SK-N-SH (cell line): ENCODE measurements at regions not wholly inside any gene's neighbourhood (a gene's known extent, or its start where the extent isn't known, plus 50 kb on each side); places are given as distances from the start of the nearest gene placed in this dataset.
A peak's percentile ranks its signal among the peaks of the same experiment; 100 is the strongest.

Experiments used
- CTCF ChIP-seq: fragments of 200-600 bp; sonication (generic); IDR thresholded peaks from 2 replicates; pipeline ENCODE4 v1.6.1; 2017; ENCODE audit warnings: antibody characterized with exemption, mild to moderate bottlenecking, moderate library complexity
- NRF1 ChIP-seq: IDR thresholded peaks from 2 replicates; pipeline ENCODE4 v1.6.1; 2012; ENCODE audit warnings: low read depth, mild to moderate bottlenecking, low read length
- POLR2AphosphoS5 ChIP-seq: IDR thresholded peaks from 2 replicates; pipeline ENCODE4 v1.6.1; 2012; ENCODE audit warnings: low read depth, low read length
- RFX5 ChIP-seq: IDR thresholded peaks from 2 replicates; pipeline ENCODE4 v1.6.1; 2012; ENCODE audit warnings: mild to moderate bottlenecking, improper control_type of control experiment, low read length
- SIN3A ChIP-seq: IDR thresholded peaks from 2 replicates; pipeline ENCODE4 v1.6.1; 2012; ENCODE audit warnings: low read depth, mild to moderate bottlenecking, low read length, moderate library complexity, borderline replicate concordance
- TCF12 ChIP-seq: IDR thresholded peaks from 2 replicates; pipeline ENCODE4 v1.4.0; 2012
- USF1 ChIP-seq: IDR thresholded peaks from 2 replicates; pipeline ENCODE4 v1.4.0; 2012; ENCODE audit warnings: low read depth, borderline replicate concordance
- TF ChIP-seq, protein P1 (sequence below): fragments of 150-350 bp; IDR thresholded peaks from 2 replicates; pipeline ENCODE4 v1.6.1; 2017; ENCODE audit warnings: antibody characterized with exemption, low read length, low read depth, borderline replicate concordance
- TF ChIP-seq, protein P2 (sequence below): IDR thresholded peaks from 2 replicates; pipeline ENCODE4 v1.4.0; 2012; ENCODE audit warnings: low read depth

GRCh38 chr5:117455236-117456233, 880.9 kb upstream of the SEMA6A start:
- TF ChIP-seq CTCF: peak; percentile 36
- TF ChIP-seq RFX5: no peak
- no peak for TF ChIP-seq SIN3A
- TF ChIP-seq, protein P1, sequence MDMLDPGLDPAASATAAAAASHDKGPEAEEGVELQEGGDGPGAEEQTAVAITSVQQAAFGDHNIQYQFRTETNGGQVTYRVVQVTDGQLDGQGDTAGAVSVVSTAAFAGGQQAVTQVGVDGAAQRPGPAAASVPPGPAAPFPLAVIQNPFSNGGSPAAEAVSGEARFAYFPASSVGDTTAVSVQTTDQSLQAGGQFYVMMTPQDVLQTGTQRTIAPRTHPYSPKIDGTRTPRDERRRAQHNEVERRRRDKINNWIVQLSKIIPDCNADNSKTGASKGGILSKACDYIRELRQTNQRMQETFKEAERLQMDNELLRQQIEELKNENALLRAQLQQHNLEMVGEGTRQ: no peak
- no peak for TF ChIP-seq POLR2AphosphoS5
- TF ChIP-seq, protein P2, sequence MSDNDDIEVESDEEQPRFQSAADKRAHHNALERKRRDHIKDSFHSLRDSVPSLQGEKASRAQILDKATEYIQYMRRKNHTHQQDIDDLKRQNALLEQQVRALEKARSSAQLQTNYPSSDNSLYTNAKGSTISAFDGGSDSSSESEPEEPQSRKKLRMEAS: no peak
- TF ChIP-seq USF1: no peak
- no peak for TF ChIP-seq TCF12
- TF ChIP-seq NRF1: no peak
